Erythroblast (primary cell): ENCODE measurements at regions not wholly inside any gene's neighbourhood (a gene's known extent, or its start where the extent isn't known, plus 50 kb on each side); places are given as distances from the start of the nearest gene placed in this dataset.

ENCODE experiments used
- DNase-seq, 2 experiments: peaks; one replicate each; lab custom pipeline; 2025; lab: John Stamatoyannopoulos, UW
- GATA1 ChIP-seq: IDR thresholded peaks from 2 replicates; pipeline ENCODE4 v1.6.1; 2011; ENCODE audit warnings: low read depth, mild to moderate bottlenecking, control low read depth, low read length, moderate library complexity
- POLR2A ChIP-seq: IDR thresholded peaks from 2 replicates; pipeline ENCODE4 v1.6.1; 2011; ENCODE audit warnings: mild to moderate bottlenecking, low read length

DNA sequence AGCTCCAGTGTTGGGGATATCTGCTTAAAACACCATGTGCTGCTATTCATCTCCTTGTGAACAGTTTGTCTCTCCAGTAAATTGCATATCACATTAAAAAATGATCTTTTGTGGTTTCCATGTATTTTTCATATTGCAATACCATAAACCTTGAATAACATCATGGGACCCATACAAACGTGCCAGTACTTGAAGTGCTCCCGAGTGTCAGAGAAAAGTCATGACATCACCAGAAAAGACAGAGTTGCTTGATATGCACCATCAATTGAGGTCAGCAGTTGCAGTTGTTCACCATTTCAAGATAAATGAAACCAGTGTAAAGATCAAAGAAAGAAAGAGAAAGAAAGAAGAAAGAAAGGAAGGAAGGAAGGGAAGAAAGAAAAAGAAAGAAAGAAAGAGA is 278.6 kb downstream of the ZNF621 start:
- DNase-seq = no peak
- TF ChIP-seq POLR2A (no peak), GATA1 (no peak)

DNA sequence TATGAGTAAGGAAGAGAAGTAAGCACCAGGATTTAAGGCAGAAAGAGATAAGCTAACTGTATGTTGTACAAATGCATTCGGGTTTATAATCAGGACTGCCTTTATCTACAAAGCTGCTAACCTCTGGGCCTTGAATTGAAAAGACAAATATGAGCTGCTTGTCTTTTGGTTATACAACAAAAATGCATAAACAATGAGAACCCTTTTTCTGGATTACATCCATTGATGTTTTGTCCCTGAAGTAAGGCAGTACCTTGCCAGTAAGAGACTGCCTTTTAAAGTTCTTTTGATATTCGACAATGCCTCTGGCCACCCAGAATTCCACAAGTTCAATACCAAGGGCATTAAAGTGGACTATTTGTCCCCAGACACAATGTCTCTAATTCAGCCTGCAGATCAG is 280.7 kb downstream of the ZNF621 start:
- TF ChIP-seq GATA1 (no peak), POLR2A (no peak)
- DNase-seq = no peak

DNA sequence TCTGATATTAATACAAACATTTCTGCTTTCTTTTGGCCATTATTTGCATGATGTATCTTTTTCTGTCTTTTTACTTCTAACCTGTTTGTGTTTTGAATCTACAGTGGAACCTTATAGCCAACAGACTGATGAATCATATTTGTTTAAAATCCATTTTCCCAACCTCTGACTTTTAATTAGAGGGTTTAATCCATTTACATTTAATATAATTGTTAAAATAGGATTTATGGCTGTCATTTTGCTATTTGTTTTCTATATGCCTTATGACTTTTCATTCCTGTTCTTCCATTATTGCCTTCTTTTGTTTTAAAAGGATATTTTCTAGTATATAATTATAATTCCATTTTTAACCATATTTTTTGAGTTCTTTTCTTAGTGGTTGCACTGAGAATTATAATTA is 286.1 kb downstream of the ZNF621 start:
- TF ChIP-seq POLR2A (no peak), GATA1 (no peak)
- no peak for DNase-seq

GRCh38 chr3:40817017-40817416 is 292.3 kb downstream of the ZNF621 start:
- no peak for DNase-seq
- TF ChIP-seq GATA1 (no peak), POLR2A (no peak)

DNA sequence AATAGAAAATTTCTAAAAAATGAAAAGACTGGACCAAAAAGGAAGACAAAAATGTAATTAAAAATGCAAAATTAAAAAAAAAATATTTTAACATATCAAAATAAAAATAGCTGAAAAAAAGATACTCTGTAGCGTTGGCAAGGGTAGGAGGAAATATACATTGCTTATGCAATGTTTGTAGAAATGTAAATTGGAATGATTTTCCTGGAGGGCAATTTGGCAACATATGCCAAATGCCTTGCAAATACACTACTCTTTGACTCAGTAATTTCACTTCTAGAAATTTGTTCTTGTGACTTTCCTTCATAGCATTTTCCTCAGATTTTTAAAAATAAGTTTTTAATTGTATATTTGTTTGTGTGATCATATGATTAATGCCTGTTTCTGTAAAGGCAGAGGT is 296.6 kb downstream of the ZNF621 start:
- TF ChIP-seq GATA1 = no peak
- no peak for TF ChIP-seq POLR2A
- no peak for DNase-seq

GRCh38 chr3:40827226-40827625 is 302.5 kb downstream of the ZNF621 start:
- TF ChIP-seq POLR2A (no peak), GATA1 (no peak)
- no peak for DNase-seq

DNA sequence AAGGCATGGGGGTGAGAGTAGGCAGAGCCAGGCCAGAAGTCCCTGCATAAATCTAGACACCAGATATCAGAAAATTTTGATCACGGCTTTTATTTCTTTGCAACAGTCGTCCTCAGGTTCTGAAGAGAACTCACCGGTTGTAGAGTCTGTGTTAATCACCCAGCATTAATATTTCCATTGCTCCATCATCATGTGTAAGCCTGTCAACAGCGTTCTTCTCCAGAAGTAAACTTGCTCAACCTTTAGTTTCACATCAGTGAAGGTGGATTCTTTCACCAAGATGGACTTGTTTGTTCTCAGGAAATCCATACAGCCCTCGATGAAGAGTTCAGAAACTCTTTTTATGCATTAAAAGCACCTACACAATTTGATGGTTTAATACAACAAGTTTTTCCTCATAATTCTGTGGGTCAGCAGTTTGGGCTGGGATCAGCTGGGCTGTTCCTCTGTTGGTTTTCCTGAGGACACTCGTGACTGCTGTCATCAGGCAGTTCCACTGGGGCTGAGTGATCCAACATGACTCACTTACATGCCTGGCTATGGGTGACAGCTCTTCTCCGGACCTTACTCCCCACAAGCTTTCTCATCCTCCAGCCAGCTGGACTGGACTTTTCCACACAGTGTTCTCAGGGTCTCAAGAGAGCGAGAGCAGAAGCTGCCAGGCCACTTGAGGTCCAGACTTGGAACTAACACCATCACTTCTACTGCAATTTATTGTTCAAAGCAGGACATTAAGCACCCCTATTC is 303.4 kb downstream of the ZNF621 start:
- TF ChIP-seq POLR2A = no peak
- no peak for TF ChIP-seq GATA1
- no peak for DNase-seq

DNA sequence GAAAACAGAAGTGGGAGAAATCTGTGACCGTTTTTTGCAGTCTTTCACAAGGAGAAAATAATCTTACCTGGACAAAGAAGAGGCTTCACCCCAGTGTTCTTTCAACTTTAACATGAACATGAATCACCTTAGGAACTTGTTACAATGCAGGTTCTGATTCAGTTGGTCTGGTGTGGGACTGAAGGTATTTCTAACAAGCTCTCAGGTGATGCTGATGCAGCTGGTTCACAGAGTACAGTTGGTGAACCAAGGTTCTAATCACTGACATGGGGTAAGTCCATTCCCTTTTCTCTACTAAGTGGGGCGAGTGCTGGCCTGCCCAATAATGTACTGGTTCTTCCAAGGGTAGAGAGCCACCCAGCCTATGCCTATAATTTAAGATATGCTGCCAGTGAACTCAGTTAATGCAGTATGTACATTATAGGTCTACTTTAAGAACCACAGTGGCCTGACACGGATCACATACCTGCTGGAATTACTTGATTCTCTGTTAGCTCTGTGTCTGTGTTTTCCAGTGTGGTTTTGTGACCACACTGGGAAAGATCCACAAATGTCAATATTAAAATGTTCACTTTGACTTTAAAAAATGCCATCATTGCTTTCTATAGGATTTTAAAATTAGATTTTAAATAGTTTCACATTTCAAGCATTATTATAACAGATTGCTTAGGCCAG is 304.1 kb downstream of the ZNF621 start:
- TF ChIP-seq GATA1 (no peak), POLR2A (no peak)
- no peak for DNase-seq

DNA sequence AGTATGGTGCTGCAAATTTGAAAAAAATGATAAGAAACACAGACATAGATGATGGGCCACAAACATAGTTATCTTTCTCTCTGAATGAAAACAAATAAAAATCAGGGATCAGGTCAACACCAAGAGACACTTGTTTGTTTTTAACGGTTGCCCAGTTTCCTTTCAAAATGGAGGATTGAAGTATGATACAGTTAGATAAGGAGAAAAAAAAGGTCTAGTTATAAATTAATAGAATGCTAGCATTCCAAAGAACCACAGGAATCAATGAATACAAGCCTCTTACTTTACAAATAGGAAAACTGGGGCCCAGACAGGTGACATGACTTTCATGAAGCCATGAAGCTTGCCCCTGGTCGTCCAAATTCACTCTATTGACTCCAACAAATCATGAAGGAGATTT is 305.1 kb downstream of the ZNF621 start:
- no peak for DNase-seq
- no peak for TF ChIP-seq GATA1
- TF ChIP-seq POLR2A = no peak

DNA sequence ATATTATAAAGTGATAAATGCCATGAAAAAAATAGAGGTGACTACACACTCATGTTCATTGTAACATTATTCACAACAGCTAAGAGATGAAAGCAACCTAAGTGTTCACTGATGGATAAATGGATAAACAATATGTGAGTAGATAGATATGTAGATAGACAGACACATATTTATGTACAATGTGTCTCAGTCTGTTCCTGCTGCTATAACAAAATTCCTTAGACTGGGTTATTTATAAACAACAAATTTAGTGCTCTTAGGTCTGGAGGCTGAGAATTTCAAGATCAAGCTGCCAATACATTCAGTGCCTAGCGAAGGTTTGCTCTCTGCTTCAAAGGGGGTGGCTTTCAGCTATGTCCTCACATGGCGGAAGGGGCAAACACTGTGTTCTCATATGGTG is 312.5 kb downstream of the ZNF621 start:
- TF ChIP-seq POLR2A (no peak), GATA1 (no peak)
- DNase-seq = no peak

DNA sequence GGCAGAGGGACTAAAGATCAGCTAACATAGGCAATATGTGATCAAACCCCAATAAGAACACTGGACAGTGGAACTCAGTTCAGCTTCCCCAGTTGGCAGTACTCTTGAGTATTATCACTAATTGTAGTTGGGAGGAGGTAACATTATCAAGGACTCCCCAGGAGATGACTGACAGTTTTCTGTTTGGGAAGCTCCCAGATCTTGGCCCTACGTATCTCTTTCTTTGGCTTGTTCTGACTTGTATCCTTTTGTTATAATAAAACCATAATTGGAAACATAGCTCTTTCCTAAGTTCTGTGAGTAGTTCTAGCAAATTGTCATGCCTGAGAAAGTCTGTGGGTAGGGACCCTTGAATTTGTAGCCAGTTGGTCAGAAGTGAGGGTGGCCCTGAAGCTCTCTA is 316.4 kb downstream of the ZNF621 start:
- no peak for DNase-seq
- TF ChIP-seq GATA1 (no peak), POLR2A (no peak)

DNA sequence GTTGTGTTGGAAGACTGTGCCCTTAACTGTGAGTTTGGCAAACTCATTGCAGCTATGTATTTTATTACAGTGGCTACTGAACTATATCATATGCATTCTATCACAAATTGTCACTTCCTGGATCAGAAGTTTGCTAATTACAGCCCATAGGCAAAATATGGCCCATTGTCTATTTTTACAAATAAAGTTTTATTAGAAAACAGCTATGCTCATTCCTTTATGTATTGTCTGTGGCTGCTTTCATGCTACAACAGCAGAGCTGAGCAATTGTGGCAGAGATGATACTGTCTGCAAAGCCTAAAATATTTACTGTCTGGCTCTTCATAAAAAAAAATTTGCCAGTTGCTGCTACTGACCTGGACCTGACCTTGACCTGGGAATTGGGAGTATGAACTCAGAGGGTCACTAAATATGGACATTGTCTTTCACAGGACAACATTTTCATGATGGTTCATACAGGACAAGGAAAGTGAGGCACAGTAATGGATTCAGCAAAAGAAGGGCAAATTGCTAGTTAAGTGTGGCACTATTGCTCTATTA is 316.9 kb downstream of the ZNF621 start:
- DNase-seq = no peak
- TF ChIP-seq GATA1 (no peak), POLR2A (no peak)

DNA sequence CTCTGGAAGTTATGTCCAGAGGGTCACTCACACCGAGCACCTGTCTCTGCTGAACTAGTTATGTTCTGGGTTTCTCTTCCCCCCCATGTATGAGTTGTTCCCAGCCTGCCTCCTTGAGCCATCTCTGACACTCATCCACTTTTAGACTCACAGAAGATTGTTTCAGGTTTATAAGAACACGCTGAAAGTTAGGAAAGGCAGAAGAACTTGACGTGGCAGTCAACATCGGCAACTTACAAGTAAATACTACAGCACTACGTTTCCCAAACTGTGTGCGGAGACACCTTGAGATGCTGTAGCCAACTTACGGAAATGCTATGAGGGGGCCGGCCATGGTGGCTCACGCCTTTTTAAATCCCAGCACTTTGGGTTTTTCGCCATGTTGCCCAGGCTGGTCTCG is 318.0 kb downstream of the ZNF621 start:
- DNase-seq = no peak
- TF ChIP-seq GATA1 (no peak), POLR2A (no peak)

DNA sequence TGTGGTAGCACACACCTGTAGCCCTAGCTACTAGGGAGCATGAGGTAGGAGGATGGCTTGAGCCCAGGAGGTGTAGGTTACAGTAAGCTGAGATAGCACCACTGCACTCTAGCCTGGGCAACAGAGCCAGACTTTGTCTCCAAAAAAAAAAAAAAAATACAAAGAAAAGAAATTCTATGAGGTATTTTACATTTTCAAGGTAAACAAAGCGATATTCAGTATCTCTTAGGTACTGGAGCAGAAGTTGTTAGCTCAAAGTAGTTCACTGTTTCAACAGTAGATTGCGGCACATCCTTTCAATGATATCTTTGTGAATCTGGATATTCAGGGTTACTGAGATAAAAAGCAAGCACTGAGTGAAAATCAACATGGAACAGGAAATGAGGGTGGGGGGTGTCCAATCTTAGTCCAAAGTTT is 318.5 kb downstream of the ZNF621 start:
- DNase-seq = no peak
- no peak for TF ChIP-seq POLR2A
- TF ChIP-seq GATA1 = no peak

DNA sequence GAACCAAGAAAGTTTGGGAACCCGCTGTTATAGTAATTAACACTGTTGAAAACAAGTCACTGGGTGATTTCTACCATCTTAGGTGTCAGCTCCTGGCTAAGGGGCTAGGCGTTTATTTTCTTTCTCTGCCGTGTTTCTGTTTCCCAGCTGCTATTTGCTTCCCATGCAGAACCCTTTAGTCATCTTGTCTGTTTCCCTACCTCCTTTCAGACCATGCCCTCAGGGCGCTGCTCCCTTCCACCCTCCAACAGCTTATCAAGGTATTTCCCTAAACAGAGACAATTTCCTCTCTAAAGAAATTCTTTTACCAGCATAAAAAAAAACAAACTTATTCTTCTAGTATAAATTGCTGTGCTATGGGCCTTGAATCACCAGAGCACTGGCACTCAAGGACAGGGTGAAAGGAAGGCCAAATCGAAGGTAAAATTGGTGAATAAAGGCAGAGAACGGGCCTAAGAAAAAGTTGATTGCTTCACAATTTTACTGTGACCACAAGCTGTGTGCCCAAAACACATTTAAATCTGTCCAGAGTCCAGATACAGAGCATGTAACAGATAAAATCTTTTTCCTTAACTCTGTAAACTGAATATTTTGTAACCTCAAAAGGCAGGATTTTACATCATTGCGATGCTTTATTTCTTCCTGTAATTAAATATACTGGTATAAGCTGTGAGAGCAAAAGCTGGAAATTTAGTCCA is 319.2 kb downstream of the ZNF621 start:
- no peak for DNase-seq
- TF ChIP-seq GATA1 (no peak), POLR2A (no peak)
